ENCODE measurements at regions not wholly inside any gene's neighbourhood (a gene's known extent, or its start where the extent isn't known, plus 50 kb on each side); places are given as distances from the start of the nearest gene placed in this dataset.

DNA sequence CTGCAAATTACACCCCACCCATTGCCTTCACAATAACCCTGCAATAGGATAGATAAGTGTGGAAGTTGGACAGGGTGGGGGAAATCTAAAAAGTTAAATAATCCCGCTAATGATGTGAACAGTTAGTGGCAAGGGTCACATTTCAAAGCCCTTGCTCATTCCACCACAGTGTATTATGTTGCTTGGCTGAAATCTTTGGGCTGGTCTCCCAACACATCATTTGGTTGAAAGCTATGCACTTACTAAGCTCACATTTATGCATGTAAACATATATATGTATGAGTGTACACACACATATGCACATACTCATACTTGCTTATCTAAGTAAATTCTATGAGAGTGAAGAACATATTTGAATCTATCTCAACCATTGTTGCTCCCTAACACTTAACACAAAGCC lies 197.8 kb downstream of the RDH14 start:
- TF ChIP-seq, protein P1, sequence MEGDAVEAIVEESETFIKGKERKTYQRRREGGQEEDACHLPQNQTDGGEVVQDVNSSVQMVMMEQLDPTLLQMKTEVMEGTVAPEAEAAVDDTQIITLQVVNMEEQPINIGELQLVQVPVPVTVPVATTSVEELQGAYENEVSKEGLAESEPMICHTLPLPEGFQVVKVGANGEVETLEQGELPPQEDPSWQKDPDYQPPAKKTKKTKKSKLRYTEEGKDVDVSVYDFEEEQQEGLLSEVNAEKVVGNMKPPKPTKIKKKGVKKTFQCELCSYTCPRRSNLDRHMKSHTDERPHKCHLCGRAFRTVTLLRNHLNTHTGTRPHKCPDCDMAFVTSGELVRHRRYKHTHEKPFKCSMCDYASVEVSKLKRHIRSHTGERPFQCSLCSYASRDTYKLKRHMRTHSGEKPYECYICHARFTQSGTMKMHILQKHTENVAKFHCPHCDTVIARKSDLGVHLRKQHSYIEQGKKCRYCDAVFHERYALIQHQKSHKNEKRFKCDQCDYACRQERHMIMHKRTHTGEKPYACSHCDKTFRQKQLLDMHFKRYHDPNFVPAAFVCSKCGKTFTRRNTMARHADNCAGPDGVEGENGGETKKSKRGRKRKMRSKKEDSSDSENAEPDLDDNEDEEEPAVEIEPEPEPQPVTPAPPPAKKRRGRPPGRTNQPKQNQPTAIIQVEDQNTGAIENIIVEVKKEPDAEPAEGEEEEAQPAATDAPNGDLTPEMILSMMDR (IDR thresholded peaks at IDR 0.05), result no peak
- TF ChIP-seq POLR2A (IDR thresholded peaks at IDR 0.05), result no peak
